ENCODE measurements at regions not wholly inside any gene's neighbourhood (a gene's known extent, or its start where the extent isn't known, plus 50 kb on each side); places are given as distances from the start of the nearest gene placed in this dataset.

DNA sequence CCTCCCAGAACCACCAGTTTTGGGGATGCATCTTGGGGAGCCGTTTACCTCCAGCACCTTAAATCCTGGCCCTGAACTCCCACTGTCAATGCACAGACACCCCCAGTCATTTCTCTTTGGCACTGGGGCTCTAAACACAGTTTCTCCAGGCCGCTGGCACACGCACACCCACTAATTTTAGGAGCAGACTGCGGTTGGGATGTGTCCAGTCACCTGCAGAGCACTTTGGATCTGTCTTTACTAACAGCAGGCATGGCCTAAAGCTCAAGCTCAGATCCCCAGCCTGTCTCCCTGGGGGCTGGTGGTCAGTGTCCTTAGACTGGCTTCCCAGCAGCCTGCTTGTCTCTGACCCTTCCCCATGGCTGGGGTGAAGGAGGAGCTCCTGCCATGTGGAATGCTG lies 49.9 kb downstream of the SYNE3 start:
- DNase-seq (ENCODE audit: low spot score): no peak

DNA sequence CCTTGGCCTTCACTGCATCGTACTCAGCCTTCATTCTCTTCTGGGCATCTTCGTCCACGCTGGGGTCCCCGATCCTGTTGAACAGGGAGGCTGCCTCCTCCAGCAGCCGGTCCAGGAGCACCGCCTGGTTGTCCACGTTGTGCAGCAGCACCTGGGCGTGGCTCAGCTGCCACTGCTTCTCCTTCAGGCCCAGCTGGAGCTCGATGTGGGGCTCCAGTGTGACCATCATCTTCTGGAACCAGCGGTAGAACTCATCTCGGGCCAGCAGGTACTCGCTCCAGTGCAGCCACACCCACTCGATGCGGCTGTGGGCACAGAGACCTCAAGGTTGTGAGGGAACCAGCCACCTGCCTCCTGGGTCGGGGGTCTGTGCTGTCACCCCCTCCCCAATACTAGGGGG lies 50.5 kb downstream of the SYNE3 start:
- no peak for DNase-seq (ENCODE audit: low spot score)

GRCh38 chr14:95465358-95465757 lies 51.1 kb downstream of the SYNE3 start:
- DNase-seq (ENCODE audit: low spot score): no peak

- no peak for DNase-seq (ENCODE audit: low spot score)
Measured at GRCh38 chr14:95464514-95464913, 51.9 kb downstream of the SYNE3 start.

DNA sequence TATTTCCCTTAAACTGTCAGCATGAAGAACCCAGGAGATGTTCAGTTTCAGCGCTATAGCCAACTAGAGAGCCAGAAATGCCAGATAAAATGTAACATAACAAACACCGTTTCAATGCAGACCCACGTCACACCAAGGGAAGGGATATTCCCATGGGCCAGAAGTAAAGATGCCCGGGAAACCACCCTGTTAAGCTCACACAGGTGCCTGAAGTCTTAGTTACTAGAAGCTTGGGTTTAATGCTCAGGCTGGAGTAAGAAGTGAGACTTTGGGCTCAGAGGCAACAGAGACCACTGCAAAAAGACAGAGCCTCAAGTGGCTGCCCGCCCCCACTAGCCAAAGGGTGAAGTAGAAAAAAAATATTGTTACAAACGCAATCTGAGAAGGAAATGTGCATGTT lies 52.3 kb downstream of the SYNE3 start:
- no peak for DNase-seq (ENCODE audit: low spot score)

DNA sequence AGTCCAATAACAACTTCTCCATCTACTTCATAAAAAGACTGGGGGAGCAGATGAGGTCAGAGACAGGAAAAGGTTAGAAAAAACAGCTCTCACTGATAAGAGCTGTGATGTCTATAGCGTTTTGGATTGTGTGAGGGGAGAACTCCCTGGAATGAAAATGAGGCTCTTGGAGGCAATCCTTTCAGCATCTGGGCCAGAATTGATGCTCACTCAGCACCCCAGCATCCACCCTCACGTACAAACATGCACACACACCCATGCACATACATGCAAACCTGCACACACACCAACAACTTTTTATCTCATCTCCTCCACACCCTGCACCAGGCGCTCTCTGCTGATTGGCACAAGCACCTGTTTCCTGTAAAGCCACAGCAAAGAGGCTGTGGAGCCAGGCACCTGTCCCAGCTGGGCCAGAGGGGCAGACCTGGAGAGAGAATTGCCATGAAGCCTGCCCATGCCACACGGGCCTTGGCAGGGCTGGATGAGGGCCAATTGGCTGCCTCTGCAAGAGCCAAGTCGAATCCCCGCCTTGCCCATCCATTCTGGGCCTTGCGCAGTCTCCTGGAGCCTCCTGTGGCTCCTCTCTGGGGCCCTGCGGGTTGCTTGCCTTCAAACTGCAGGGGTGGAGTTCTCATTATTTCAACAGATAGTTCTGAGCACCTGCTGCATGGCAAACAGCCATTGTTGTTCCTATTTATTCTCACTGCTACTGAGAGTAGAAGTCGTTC lies 53.1 kb downstream of the SYNE3 start:
- DNase-seq (ENCODE audit: low spot score): no peak

DNA sequence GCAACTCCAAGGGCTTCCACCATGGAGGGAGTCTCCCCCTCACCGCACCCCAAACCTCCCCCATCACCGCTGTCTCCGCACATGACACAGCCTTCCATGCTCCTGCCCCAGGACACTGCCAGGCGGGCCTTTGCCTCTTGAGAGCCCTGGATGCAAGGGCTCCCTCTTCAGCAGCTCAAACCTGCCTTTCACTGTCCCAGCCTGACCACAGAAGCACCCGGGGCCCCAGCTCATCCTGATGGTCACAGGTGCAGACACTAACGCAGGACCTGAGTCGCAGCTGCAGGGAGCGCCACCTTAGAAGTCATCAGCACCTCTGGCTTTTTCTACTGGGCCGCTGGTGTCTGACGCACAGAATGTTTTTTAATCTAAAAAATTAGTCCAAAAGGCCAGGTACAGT lies 54.0 kb downstream of the SYNE3 start:
- DNase-seq (ENCODE audit: low spot score): no peak

- no peak for DNase-seq (ENCODE audit: low spot score)
Measured at GRCh38 chr14:95460647-95461478, 55.6 kb downstream of the SYNE3 start.

DNA sequence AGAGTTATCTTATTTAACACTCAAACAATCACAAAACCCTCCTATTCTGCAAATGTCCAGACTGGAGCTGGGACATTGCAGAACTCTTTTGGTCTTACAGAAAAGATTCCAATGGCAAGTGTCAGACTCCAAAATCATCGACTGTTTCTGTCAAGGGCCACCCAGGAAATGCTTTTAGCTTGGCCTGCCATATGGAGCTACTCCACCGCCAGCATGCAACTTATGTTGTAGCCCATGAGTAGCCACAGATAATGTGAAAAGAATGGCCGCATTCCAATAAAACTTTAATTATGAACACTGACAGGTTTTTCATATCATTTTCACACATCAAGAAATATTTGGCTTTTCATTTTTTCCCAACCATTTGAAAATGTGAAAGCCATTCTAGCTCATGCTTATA lies 57.5 kb downstream of the SYNE3 start:
- no peak for DNase-seq (ENCODE audit: low spot score)

DNA sequence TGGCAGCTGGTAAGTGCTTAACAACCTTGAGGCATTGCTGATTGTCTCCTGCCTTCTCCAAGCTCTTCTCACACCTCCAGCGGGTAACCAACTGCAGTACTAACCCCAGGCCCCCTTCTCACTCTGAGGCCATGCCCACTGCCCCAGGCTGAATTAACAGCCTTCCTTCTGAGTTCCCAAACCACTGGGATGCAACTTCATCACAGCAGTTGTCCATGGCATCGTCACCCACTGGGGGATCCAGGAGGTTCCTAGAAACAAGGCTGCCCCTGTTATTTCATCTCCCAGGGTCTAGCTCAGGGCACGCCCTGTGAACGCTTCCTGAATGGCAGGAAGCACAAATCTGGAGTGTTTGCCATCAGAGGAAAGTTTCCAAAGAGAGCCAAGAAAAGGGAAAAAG lies 58.0 kb downstream of the SYNE3 start:
- DNase-seq (ENCODE audit: low spot score): no peak

- no peak for DNase-seq (ENCODE audit: low spot score)
Measured at GRCh38 chr14:95456281-95456680, 60.2 kb downstream of the SYNE3 start.

DNA sequence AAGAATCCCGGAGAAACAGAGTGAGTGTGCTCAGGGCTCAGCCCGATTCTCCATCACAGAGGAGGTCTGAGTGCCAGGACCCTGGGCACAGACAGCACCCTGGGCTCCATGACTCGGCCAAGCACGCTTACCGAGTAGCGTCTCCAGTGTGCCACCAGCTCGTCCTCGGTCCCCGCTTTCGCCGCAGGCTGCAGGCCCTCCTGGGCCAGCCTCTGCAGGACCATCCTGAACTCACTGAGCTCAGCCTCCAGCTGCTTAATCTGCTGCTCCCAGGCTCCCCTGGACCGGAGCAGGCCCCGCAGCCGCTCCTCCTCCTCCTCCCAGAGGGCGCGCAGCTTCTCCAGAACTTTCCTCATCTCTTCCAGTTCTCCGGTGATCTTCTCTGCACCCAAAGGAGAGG lies 61.2 kb downstream of the SYNE3 start:
- no peak for DNase-seq (ENCODE audit: low spot score)

- no peak for DNase-seq (ENCODE audit: low spot score)
Measured at GRCh38 chr14:95453713-95453980, 62.8 kb downstream of the SYNE3 start.

GRCh38 chr14:95452893-95453712 lies 63.3 kb downstream of the SYNE3 start:
- DNase-seq (ENCODE audit: low spot score): no peak

DNA sequence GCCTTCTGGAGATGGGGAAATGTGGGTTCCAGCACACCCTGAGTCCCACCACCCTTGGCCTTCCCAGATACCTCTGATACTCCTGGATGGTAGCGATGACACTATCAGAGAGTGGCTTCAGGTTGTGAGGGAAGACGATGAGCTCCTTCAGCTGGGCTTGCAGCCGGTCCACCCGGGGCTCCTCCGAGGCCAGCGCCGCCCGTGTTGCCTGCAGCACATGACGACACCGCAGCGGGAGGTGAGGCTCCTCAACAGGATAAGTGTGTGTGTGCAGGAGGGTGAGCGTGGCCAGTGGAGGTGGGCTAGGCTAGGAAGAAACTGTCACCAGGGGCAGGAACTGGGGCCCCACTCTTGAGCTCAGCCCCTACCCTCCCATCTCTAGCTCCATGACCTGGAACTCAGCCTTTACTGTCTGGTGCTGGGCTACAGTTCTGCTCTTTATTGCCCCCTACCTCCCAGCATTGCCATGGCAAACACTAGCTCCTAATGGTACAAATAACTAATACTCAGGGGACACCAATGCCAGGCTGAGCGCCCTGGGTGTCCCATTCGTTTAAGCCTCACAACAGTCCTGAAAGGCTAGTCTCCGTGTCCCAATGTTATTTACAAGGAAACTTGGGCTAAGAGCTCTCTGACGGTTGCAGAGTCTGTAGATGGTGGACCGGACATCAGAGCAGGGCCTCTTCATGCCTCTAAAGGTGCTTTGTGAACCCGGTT lies 64.1 kb downstream of the SYNE3 start:
- peak; percentile 48 for DNase-seq (ENCODE audit: low spot score)

DNA sequence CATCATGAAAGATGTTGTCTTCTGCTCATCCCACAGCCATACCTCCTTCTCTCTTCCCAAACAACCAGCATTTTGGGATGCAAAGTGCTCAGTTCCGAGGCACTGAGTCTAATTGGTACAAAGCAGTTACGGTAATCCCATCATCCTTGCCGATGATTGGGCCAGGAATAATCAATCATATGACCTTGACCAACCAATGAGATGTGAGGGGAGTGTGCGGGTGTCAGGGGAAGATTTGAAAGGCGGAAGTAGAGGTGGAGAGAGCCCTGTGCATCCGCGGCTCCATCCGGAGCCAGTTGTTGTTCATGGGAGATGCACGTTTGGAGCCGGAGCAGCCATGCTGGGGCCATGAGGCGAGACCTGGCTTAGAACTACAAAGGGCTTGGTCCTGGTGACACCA lies 67.3 kb downstream of the SYNE3 start:
- DNase-seq (ENCODE audit: low spot score): no peak

GRCh38 chr14:95446470-95446869 lies 70.0 kb downstream of the SYNE3 start:
- DNase-seq (ENCODE audit: low spot score): no peak

DNA sequence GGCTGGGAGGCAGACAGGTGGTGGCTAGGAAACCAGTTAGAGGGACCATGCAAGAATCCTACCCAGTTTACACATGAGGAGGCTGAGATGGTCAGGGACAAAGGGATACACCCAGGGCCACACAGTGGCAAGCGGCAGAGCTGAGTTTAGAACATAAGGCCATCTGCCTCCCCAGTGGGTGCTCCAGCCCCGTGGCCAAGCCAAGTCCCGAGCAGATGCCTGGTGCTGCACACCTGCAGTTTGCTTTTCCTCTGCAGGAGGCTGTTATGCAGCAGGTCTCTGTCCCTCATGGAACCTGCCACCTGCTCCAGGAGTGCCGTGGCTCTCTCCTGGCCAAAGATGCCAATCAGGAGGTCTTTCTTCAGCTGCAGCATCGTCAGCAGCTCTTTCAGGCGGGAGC lies 70.8 kb downstream of the SYNE3 start:
- DNase-seq (ENCODE audit: low spot score): no peak

GRCh38 chr14:95445161-95445560 lies 71.3 kb downstream of the SYNE3 start:
- no peak for DNase-seq (ENCODE audit: low spot score)

DNA sequence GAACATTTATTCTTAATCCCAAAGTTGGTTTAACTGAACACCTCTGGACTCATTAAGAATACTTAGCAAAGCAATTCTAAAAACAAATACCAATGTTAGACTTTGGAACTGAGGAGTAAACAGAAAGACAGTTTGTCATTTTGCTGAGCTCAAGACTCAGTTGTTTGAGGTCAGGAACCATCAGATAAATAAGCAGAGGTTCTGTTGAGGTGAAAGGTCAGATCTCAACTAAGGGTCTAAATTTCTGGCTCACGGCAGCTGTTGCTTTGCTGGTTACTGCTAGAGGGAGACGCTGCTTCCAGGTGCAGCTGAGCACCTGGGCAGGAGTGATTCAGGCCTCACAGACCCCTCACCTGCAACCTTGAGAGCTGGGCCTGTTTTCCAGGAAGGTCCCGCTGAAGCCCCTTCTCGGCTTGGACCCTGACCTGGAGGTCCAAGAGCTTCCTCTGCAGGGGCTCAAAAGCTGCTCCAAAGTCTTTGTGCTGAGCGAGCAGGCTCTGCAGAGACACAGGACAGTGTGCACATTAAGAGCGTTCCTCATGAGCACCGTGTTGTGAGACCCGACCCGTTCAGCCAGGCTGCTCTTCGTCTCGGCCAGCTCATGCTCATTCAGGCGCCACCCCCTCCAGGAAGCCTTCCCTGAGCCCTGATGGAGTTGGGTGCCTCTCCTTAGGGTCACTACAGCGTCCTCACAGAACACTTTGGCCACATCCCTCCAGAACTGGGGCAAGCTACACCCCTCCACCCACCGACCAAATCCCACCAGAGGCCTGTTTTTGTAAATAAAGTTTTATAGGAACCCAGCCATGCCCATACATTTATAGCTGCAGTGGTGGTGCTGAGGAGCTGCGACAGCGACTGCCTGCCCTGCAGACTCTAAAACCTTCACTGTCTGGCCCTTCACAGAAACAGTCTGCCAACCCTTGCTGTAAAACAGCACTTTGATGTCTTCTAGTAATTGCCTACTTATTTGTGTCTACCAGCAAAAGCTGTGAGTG lies 72.0 kb downstream of the SYNE3 start:
- peak; percentile 63 for DNase-seq (ENCODE audit: low spot score)

DNA sequence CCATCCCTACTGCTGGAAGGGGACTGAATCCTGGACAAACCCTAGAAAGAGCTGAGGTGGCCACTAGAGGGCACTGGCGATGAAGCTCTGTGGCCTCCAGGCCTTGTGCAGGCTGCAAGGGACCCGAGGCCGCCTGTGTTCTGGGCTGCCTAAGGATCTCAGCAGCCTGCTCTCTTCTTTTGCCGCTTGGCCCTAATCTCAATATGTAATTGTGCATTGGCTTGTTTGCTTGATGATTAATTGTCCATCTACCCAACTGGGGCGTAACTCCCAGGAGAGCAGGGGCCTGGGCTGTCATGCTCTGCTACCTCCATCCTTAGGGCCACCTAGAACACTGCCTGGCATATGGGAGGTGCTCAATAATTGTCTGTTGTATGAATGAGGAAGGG lies 73.8 kb downstream of the SYNE3 start:
- peak; percentile 93 for DNase-seq (ENCODE audit: low spot score)
